ENCODE measurements at regions not wholly inside any gene's neighbourhood (a gene's known extent, or its start where the extent isn't known, plus 50 kb on each side); places are given as distances from the start of the nearest gene placed in this dataset.

GRCh38 chr20:40563296-40563950 is 125.6 kb downstream of the MAFB start:
- Histone ChIP-seq H3K4me3 (no peak overlapping the region), H3K9me3 (no peaks in the 10 kb centered on the region), H3K4me1 (peaks cover 0 to 25% (median 0%) of the 10 kb centered on the region in 9 donors), H3K27me3 (no peaks in the 10 kb centered on the region), H3K27ac (no peak overlapping the region), H3K36me3 (no peaks in the 10 kb centered on the region)
- intact Hi-C loops (cut with DNase I), result no loop called here
- 44 to 51% methylated on average over 8 of the region's 8 CpGs for WGBS, 2 donors
- ATAC-seq, result peak in 1 of 8 donors; percentile 15
- TF ChIP-seq CTCF (IDR thresholded peaks at IDR 0.05), result no peak
- peak in 1 of 2 donors; percentile 33 for DNase-seq

DNA sequence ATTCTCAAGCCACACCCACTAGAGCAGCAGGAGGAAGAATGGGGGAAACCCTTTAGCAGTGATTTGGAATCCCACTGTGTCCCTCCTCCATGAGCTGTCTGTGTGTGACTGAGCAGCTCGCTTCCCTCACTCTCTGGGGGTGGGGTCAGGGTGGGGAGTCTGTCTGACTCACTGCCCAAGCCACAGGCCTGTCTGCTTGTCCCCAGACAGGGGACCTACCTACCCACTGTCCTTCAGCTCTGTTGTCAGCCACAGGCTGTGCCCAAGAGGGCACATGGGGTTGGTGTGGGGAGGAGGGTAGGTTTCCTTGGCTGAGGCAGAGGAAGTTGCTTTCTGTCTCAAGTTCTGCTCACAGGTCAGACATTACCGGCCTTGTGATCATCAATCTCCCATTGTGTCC is 127.0 kb downstream of the MAFB start:
- no peaks in the 10 kb centered on the region for H3K9me3 ChIP-seq
- peak in 2 of 8 donors; percentile 46 to 57 for ATAC-seq
- 47 to 55% methylated on average over 2 of the region's 2 CpGs for WGBS, 2 donors
- peaks cover 0 to 25% (median 0%) of the 10 kb centered on the region in 9 donors for H3K4me1 ChIP-seq
- no peak for TF ChIP-seq CTCF (IDR thresholded peaks at IDR 0.05)
- H3K27me3 ChIP-seq, result no peaks in the 10 kb centered on the region
- no peak for DNase-seq
- H3K36me3 ChIP-seq, result no peaks in the 10 kb centered on the region
- H3K4me3 ChIP-seq, result no peak overlapping the region
- intact Hi-C loops (cut with DNase I), result no loop called here
- H3K27ac ChIP-seq, result no peak overlapping the region

DNA sequence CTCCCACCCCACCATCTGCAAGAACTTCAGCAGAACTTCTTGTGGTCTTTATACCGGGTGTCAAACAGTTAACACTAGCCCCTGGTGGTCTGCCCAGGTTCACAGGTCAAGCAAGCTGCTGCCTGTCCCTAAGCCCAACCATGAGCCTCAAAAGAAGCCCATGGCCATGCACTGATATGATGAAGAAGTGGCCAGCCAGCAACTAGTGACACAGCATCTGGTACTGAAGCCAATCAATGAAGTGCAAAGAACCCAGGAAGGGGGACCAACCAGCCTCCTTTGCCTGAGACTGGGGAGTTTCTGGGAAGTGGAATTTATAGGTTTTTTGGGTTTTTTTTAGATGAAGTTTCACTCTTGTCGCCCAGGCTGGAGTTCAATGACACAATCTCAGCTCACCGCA is 127.8 kb downstream of the MAFB start:
- Histone ChIP-seq H3K4me3 (no peak overlapping the region), H3K27me3 (no peaks in the 10 kb centered on the region), H3K27ac (no peak overlapping the region), H3K4me1 (peaks cover 0 to 25% (median 0%) of the 10 kb centered on the region in 9 donors), H3K36me3 (no peaks in the 10 kb centered on the region), H3K9me3 (no peaks in the 10 kb centered on the region)
- DNase-seq (no peak), ATAC-seq (no peak)
- no peak for TF ChIP-seq CTCF (IDR thresholded peaks at IDR 0.05)
- intact Hi-C loops (cut with DNase I), result no loop called here
- 92 to 96% methylated on average over 3 of the region's 3 CpGs for WGBS, 2 donors

- no peak for ATAC-seq
- DNase-seq, result no peak
- Histone ChIP-seq H3K36me3 (no peaks in the 10 kb centered on the region), H3K27me3 (no peaks in the 10 kb centered on the region), H3K4me1 (peaks cover 0 to 16% (median 0%) of the 10 kb centered on the region in 9 donors), H3K4me3 (no peak overlapping the region), H3K27ac (no peak overlapping the region), H3K9me3 (peaks cover 0 to 14% (median 0%) of the 10 kb centered on the region in 11 donors)
- no peak for TF ChIP-seq CTCF (IDR thresholded peaks at IDR 0.05)
- intact Hi-C loops (cut with DNase I), result no loop called here
Observed at GRCh38 chr20:40558212-40558611, 130.8 kb downstream of the MAFB start.
